ENCODE measurements at regions not wholly inside any gene's neighbourhood (a gene's known extent, or its start where the extent isn't known, plus 50 kb on each side); places are given as distances from the start of the nearest gene placed in this dataset.

DNA sequence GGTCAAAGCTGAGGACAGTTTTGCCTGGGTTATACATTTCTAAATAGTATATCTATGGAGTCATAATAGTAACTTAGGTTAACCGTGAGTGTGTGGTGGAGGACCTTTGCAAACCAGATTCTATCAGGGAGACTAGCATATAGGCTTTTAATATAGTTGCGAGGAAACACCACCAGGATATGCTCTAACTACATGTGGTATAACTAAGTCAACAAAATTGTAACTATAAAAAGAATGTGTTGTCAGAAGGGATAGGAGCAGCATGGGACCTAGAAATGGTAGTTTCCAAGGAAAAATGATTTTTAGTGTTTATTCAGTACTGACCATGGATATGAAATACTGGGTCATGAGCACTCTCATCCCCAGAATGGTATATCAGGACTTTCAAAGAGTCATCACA lies 338.1 kb downstream of the TGFB2 start:
- TF ChIP-seq PYGO2 (tag; IDR thresholded peaks at IDR 0.05) (no peak), MYC (IDR thresholded peaks at IDR 0.05; ENCODE audit: low read depth, low read length) (no peak), MYC (CRISPR knock-in tag; IDR thresholded peaks at IDR 0.05; ENCODE audit: borderline replicate concordance, low read depth) (no peak), ZNF384 (IDR thresholded peaks at IDR 0.05; ENCODE audit: low read depth, low read length) (no peak), YY1 (IDR thresholded peaks at IDR 0.05; ENCODE audit: borderline replicate concordance in 1 of 3, control insufficient read depth in 1 of 3, extremely low read depth in 1 of 3, insufficient read depth in 3 of 3, insufficient read length in 1 of 3, insufficient replicate concordance in 2 of 3, low read depth in 1 of 3, low read length in 2 of 3) (no peak), CEBPB (tag; IDR thresholded peaks at IDR 0.05) (no peak)
